ENCODE measurements at regions not wholly inside any gene's neighbourhood (a gene's known extent, or its start where the extent isn't known, plus 50 kb on each side); places are given as distances from the start of the nearest gene placed in this dataset.

DNA sequence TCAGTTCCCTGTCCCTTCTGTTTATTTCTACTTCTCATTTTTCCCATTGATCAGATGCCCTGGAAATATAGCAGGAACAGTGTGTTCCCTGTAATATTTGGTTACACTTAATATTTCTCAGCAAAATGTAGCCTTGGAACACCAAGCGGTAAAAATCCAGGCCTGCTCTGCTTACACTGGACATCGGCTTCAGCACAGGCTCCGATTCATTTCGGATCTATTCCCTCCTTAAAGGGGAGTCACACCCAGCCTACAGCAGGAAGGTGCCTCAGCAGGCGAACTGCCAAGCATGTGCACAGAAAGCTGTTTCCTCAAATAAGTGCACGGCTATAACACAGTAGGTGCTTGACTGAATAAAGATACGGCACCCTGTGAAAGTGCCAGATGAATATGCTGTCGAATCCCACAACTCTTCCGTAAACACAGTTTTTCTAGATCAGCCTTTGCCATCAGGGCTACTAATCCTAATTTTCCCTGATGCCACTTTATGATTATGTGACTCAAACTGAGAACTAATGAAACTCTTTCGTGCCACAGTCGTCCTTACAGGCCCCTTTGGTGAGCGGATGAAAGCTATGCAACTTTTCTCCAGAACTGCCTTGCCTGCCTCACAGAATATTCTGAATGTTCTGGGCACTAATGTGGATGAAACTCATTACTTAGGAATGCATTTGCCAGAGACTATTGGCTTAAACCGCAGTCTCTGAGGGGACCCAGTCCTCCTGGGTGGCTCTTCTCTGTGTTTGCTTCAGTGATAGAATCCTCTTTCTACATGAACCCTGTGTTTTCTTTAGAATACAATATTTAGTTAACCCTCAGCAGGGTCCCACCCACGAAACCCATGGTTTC is 275.5 kb upstream of the RUNX1 start:
- DNase-seq, result no peak

DNA sequence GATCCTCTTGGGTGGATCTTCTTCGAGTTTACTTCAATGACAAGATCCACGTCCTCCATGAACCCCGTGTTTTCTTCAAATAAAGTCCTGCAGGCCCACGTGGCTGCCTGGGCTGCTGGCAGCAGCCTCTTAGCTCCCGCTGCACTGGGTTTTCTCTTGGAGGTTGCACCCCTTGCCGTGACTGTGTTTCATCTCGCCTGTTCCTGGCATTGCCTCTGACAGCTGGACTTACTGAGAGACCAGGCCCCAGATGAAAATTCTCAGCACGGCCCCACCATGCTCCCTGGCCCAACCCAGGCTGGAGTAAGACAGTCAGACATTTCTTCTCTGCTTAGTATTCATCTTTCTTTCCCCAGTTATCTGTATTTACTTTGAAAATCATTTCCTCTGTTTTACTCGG is 274.8 kb upstream of the RUNX1 start:
- no peak for DNase-seq

DNA sequence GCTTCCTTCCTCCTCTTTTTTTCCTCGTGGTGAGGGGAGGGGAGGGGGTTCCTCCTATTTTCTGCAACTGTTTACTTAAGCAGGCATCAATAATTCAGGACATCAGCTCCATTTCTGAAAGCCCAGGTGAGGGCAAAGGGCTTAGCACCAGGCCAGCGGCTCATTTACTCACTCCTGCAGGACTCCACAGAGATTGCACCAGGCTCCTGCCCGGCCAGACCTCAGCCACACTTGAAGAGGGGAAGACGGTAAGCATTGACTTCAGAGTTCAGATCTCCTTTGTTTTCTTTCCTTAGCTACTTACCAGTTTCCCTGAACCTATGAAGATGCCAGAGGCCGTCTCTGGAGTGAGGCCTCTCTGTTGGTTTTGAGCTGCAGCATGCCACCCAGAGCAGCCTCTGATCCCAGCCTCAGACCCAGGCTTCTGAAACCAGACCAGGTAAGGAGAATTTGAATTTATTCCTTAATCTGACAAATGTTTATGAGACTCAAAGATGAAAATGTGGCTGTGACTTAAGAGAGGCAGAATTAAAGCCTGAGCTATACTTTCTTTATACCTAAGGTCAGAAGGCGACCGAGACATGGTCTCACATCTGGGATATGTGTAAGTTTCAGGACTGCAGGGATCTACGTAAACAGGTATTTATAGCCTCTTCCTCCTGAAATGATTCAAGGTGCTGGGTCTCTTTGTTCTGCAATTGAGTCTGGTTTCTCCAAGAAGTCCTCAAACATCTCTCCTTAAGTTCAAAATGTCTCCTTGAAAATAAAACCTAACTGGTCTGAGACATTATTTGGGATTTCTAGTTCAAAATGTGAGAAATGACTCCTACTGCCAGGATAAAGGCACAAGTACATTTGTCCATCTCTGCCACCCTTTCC is 272.5 kb upstream of the RUNX1 start:
- DNase-seq, result no peak

DNA sequence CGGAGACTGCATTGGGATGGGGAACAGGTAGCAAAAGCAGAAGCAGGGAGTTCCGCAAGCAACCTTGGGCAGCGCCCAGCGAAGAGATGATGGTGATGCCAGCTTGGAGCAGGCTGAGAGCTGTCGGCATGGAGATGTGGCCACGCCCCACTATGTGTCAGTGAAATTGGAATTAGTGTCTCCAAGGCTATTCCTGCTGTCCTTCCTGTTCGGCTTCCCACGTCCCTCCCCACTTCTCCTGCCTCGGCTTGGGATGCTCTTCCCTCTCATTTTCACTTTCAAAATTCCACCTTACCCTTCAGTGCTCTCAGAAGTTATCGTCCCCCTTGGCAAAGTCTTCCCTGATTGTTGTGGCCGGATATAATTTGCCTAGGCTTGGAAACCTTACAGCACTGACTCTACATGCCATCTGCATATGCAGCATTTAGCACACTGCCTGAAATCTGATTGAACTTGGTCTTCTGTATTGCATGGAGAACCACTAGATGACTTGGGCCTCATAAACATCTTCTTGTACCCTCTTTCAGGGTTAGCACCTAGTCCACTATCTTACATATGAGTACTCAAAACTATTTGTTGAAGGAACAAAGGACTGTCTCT is 270.7 kb upstream of the RUNX1 start:
- no peak for DNase-seq

DNA sequence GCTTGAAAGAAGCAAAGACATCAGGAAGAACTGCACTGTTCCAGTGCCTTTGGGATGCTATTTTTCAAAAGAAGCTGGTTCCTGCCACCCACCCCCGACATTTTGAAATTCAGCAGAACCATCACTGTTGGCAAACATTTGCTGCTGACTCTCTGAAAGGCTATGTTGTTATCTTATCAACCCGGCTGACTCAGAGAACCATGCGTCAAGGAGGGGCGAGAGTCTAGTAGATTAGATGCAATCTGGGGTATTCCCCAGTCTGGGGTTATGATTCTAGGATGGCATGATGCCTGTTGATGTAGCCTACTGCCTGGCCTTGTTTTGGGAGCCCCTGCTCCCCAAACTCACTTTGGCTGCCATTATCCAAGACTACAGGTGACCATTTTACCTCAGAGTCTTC is 267.8 kb upstream of the RUNX1 start:
- peak; percentile 20 for DNase-seq

DNA sequence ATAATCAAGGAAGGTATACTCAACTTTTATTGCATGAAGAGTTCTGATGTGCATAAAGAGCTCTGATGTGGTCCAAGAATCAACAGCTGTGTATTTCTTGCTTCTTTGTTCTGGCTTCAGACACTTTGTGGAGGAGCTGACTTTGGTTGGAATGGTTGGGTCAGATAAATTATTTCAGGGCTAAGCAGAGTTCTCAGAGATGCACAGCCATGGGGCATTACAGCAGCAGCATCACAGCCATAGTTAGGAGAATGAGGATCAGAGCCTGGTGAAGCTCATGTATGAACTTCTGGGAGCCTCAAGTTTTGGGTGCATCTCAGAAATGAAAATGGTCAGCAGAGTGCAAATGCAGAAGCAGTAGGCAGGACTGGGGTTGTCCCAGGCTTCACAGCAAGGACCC is 267.4 kb upstream of the RUNX1 start:
- no peak for DNase-seq

DNA sequence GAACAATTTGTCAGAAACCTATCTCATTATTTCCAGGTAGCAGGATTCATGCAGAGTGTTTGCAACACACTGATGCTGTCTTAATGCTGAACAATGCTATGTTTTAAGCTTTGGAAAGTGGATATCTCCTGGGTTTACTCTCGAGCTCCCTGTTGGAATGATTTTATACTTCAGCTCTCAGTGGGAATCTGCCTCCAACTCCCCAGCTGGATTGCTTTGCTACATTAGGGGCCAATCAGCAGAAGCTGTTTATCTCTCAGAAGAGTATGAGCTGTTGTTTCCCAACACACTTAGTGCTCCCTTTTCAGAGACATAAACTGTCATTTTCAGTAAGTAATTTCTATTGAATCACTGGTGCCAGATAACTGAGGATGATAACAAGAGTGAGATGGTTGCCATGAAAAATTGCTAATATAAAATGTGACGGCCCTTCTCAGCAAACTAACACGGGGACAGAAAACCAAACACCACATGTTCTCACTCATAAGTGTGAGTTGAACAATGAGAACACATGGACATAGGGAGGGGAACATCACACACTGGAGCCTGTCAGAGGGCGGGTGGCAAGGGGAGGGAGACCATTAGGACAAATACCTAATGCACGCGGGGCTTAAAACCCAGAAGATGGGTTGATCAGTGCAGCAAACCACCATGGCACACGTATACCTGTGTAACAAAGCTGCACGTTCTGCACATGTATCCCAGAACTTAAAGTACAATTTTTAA is 265.9 kb upstream of the RUNX1 start:
- no peak for DNase-seq

DNA sequence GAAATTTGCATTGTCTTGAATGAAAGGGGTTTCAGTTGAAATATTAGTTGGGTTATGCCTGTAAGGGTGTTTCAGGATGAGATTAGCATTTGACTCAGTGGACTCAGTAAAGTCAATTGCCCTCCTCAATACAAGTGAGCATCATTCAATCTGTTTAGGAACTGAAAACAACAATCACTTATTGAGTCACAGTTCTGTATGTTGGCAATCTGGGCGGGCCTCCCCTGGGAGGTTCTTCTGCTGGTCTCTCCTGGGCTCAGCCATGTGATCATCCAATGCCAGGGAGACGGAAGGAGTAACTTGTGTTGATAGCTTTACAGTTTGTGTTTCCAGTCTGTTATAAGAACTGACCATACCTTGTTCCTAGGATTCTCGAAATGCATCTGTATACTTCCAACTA is 262.9 kb upstream of the RUNX1 start:
- DNase-seq, result no peak

DNA sequence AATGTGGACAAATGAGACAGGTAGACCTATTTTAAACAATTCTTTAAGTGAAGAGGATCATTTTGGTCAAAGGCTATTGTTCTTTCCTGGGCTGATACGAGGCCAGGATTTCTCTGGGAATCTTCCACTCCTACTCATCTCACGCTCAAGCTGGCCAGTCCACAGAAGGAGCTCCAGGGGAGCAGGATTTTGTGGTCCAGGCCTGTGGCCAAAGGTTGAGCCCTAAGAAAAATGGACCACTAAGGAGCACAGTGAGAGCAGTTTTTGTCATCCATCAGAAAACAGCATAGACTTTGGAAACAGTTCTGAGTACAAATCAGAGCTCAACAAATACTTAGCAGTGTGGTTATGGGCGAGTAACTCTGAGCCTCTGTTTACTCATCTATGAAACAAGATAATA is 260.2 kb upstream of the RUNX1 start:
- DNase-seq, result no peak

DNA sequence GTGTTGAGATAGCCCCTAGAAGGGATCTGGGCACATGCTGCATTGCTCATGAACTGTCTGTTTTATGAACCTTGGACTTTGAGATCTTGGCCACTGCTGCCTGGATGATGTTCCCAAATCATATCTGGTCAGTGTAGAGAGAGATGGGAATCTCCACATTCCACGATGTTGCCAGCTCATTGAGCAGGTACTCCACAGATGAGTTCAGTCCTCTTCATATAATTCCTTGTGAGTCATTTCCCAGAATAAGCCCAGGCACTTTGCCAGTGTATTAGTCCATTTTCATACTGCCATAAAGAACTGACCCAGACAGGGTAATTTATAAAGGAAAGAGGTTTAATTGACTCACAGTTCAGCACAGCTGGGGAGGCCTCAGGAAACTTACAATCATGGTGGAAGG is 254.0 kb upstream of the RUNX1 start:
- no peak for DNase-seq

DNA sequence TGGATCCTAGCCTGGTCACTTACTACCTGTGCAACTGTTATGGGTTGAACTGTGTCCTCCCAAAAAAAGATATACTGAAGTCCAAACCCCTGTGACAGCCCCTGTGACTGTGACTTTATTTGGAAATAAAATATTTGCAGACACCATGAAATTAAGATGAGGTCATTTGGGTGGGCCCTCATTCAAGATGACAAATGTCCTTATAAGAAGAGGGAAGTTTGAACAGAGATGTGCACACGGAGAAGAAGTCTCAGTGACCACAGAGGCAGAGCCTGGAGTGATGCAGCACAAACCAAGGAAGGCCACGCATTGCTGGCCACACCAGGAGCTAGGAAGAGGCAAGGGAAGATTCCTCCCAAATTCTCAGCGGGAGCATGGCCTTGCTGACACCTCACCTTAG is 249.7 kb upstream of the RUNX1 start:
- DNase-seq, result no peak

DNA sequence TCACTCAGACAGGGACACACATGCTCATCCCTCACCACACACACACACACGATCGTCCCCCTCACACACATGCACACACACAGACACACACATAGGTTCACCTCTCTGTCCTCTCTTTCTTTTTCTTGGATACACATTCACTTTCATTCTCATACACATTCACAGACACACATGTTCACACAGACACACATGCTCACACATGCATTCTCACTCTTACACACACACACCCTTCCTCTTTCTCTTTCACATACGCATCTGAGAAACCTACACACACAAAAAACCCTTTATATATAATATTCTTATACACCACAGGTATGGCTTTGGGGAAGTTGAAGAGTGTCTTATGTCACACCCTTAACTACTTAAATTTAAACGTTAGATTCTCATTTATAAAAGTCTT is 248.6 kb upstream of the RUNX1 start:
- DNase-seq, result no peak

DNA sequence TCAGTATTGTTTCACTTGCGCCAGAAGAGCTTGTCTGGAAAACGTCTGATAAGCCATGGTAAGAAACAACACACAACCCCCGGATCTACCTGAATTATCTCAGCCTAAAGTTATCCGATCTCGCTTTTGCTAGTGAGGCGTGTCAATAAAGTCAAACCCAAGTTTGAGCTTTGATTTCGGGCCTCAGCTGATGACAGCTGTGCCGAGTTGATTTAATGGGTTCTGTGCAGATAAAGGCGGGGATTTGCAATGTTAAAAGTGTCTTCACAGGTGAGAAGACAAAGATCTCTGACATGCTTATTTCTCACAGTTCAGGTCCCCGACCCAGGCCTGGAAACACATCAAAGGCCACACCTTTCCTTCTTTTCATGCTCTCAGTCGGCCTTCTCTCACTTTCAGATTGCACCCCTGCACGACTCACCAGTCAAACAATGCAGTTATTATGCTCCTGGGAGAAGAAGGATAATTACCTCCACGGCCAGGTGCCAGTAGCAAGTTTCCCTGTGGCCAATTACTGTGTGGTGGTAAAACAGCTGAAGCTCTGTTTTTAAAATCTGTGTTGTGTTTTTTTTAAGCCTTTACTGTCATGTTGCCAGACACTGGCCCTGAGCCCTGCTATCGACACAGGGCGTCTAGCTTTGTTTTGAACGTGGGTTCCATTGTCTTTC is 245.3 kb upstream of the RUNX1 start:
- no peak for DNase-seq

DNA sequence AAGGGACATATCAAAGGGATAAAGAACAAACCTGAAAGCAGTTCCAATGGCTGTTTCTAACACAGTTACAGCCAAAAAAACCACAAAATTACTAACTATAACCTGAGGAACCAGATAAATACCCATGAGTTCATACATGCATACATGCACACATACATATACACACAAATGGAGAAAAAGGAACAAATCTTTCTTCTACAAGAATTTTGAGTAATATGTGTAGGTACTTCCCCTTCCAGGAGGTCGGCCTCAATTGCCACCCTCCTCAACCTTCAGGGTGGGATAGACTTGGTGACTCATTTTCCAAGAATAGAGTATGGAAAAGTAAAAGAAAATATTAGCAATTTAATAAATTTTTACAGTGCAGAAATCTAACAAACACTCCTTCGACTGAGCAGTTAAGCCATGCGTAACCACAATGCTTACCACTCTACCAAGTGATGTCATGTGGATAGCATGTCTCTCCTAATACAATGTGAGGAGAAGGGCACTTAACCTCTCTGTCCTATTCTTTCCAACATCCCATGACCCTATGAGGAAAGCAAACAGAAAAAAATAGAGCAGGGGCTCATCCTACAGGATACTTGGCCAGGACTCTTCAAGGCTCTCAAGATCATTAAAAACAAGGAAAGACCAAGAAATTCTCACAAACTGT is 243.0 kb upstream of the RUNX1 start:
- DNase-seq, result no peak

DNA sequence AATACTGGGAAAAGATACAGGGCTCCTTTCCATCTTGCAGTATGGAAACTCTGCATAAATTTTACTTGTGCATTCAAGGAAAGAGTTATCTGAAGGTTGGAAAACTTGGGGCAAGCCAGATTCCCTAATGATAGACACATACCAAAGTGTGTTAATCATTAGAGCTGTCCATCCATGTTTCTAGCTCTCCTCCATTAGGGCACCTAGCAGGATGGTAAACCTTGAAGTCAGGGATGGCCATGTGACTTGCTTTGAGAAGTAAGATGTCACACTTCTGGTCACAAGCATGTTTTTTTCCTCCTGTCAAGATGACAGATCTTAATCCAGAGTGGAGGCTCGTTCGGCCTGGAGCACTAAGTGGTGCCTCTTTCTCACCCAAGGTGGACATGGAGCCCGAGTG is 241.9 kb upstream of the RUNX1 start:
- DNase-seq, result no peak

DNA sequence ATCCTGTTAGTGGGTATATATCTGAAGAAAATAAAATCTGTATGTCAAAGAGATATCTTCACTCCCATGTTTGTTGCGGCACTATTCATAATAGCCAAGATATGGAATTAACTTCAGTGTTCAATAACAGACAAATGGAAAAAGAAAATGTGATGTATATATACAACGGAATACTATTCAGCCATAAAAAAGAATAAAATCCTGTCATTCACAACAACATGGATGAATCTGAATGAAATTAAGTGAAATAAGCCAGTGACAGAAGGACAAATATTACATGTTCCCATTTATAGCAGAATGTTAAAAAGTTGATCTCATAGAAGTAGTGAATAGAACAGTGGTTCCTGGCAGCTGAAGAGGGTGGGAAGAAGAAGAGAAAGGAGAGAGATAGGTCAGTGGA is 239.1 kb upstream of the RUNX1 start:
- DNase-seq, result no peak

DNA sequence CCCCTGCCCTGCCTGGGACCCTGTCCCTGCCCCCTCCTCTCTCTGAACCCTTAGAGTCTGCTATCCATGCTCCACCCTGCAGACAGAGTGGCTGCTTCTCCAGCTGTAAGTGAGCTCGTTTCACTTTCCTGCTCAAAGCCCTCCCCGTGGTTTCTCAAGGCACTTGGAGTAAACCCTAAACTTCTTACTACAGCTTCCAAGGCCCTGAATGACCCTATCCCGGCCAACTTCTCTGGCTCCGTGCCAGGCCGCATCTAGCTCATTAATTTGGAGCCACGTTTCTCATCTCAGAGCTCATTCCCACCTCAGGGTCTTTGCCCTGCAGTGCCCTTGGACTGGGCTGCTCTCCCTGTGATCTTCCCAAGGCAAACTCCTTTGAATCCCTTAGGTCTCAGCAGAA is 235.1 kb upstream of the RUNX1 start:
- no peak for DNase-seq

DNA sequence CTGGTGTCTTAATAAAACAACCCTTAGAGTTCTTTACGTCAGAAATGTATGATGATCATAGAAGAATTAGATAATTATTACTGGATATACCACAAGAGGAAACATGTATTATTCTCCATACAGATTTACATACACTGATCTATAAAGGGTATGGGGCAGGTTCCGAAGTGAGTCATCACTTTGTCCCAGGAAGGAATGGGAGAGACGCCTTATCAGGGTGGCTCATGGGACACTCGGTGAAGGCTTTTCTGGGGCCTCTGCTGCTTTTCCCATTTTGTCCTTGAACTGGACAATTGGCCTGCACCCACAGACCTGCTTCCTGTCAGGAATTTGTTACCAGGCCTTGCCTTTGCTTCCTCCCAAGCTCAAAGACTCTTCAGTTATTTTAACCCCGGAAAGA is 233.8 kb upstream of the RUNX1 start:
- no peak for DNase-seq

DNA sequence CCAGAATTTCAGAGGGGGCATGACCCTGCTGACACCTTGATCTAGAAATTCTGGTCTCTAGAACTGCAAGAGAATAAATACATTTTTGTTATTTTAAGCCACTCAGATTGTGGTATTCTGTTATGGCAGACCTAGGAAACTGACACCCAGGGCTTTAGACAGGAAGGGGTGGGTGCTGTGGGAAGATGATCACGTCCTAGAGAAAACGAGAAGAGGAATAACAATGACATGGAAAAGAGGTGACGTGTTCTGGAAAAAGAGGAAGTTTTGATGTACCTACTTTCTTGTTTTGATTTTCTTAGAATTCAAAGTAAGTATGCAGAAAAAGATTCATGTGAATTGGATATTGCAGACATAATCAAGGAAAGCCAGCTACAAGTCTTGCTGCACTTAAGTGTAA is 232.9 kb upstream of the RUNX1 start:
- DNase-seq, result no peak

DNA sequence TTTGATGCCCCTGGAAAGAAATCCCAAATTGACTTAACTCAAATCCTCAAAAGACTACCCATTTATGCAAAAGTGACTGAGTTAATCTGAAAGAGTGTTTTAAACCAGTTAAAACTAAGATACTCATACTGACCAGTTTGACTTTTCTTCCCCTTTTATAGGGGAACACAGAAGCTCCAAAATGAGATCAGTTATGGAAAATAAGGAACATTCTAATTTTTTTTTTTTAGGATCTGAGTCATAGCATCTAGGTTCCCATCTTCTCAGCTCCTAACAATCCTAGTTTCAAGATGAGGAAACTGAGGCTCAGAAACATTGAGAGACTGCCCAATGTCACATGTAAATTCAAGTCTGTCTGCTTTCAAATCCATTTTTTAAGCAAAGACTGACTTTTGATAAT is 231.1 kb upstream of the RUNX1 start:
- DNase-seq, result no peak

DNA sequence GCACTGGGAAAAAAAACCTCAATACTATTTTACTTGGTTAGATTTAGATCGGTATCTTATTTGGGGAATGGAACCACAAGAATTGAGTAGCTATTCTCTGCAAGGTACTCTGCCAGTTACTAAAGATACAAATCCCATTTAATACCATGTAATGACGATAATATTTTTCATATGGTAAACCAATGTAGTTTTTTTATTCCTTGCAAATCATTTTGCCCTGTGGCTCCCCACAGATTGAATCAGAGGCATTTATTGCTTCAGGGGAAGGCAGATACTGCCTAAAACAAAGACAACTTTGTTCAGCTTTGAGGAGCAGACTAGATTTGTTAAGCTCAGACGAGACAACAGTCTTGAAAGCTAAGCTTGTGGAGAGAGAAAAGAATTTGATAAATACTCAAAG is 226.7 kb upstream of the RUNX1 start:
- no peak for DNase-seq

DNA sequence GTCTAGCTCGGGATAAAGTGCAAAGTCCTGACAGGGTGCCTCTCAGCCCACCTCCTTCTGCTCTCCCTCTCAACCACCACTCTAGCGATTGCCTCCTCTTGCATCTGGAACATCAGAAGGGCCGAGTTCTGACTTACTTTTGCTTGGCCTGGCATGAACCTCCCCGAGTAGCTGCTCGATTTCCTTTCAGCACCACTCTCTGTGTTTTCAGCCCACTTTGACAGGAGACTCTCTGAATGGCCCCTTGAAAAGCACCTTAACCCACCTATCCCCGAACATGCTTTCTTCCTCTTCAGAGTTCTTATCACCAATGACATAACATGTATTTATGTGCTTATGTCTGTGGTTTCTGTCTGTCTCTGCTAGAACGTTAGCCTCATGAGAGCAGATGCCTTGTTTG is 225.8 kb upstream of the RUNX1 start:
- no peak for DNase-seq

Data from hematopoietic multipotent progenitor cell treated with erythropoietin and hydrocortisone succinate and interleukin-3 and kit ligand, for 8 days (in vitro differentiated cells).